Right kidney (tissue), 1 donor: ENCODE measurements at regions not wholly inside any gene's neighbourhood (a gene's known extent, or its start where the extent isn't known, plus 50 kb on each side); places are given as distances from the start of the nearest gene placed in this dataset.

Experiments used
- DNase-seq: peaks from one replicate; pipeline ENCODE4 v3.0.0-alpha.2; 2016

DNA sequence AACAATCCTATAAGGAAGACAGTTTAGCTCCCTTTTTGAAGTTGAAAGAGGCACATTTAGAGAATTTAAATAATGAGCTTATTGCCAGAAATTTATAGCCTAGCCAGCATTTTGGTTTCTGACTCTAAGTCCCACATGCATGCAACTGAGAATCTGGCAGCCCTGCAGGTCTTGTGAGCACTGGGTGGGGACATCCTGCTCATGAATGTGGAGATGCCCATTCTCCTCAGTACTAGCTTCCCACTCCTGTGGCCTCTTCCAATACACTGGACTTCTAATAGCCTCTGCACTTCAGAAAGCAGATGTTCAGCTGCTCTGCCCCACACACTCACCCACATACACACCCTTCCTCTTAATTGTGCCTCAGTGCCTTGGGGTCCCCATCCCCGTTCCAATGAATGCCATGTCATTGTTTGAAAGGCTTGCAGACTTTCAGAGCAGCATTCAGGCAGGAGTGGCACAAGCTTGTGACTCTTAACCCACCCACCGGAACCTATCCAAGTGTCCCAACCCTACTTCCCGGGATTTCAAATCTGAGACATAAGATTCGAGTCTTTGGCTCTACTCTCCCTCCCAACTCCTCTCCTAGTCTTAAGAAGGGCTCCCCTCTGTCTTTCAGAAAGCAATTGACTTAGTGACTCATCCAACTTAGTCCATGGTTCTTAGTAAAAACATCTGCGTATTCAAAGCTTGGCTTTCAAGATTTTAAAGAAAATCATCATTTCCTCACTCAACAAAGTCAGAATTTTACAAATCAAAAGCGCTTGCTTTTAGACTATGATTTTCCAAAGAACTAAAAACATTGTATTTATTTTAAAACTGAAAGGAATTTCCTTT lies 80.0 kb upstream of the FREM2 start:
- no peak for DNase-seq

DNA sequence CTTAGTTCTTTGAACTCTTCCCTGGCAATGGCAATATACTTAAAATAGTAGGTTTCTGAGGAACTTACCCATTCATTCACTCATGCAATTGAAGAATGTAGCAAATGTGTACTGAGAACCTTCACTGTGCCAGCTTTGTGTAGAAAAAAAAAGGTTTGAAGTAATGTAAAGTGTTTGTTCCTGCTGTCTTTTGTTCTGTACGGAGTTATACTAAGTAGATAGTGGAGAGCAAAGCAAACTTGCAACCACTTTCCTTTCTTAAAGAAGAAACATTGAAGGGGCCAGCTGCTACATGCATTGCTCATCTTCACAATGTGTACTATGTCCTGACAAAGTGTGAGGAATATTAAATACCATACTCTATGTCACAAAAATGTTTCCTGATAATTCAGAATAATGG lies 68.9 kb upstream of the FREM2 start:
- no peak for DNase-seq

DNA sequence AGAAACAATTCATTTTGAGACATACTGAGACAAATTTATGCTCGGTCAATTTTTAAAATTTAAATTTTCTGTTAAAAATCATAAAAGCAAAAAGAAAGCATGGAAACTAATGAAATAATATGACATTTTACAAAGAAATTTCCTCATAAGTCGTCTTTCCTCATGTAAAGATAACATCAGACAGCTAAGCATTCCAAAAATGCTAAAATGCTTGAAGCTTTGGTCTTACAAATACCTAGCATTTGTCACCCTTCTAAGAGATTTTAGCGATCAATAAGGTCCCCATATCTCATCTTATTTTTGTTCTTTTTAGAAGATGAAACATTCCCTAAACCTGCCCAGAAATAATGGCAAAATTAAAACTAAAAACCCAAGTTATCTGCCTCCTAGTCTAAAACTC lies 68.5 kb upstream of the FREM2 start:
- DNase-seq, result no peak

DNA sequence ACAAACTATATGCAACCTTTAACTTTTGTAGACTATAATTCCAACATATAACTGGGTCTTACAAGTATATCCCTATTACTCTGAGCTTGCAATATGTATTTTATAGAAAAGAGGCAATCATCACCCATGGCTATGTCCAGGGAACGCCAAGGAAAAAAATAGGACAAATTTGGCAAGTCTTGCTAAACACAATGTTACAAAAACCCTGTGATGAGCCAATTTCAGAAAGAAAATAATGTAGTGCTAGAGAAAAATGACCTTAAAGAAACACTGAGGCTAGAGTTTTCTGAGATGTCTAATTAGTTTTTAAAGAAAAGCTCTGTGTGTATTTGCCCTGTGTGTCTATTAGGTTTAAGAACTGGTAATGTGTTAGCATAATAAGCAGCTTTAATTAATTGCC lies 68.0 kb upstream of the FREM2 start:
- DNase-seq, result no peak

DNA sequence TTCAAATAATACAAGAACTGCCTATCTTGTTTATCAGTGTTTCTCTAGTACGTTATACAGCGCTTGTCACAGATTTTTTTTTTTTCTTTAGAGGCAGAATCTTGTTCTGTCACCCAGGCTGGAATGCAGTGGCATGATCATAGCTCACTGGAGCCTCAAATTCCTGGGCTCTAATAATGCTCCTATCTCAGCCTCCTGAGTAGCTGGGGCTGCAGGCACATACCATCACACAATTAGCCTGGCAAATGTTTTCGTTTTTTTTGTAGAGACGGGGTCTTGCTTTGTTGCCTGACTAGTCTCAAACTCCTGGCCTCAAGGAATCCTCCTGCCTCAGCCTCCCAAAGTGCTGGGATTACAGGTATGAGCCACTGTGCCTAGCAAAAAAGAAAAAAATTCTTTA lies 66.0 kb upstream of the FREM2 start:
- no peak for DNase-seq

DNA sequence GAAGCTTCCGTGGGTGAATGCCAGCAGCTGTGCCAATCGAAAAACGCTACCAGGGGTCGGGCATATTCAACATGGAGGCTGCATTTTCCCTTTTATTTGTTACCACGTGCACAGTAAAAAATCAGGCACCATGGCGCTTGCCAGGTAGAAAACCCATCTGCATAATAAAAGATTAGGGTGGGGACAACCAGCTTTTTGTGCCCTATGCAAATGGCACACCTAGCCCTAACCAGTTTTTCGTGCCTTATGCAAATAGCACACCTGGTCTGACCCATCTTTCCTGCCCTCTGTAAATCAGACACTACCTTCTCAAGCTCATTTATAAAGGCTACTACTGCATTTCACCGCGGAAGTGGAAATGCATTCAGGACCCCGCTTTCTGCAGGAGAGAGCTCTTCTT lies 62.1 kb upstream of the FREM2 start:
- DNase-seq, result no peak

DNA sequence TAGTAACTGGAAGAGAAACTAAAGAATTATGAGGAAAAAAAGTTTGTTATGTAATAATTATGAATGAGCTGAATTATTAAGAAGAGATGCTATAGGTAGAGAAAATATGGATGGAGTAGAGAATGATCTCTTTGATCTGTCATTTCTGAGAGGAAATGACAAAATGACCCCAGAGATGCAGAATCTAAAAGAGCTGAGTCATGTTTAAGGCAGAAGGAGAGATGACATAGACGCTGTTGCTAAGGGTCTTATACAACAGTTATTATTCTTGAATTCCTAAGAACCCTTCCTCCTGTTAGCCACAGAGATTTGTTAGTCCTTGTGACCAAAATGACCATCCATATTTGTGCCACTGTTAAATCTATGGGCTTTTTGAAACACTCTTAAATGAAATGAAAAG lies 58.3 kb upstream of the FREM2 start:
- DNase-seq, result no peak

DNA sequence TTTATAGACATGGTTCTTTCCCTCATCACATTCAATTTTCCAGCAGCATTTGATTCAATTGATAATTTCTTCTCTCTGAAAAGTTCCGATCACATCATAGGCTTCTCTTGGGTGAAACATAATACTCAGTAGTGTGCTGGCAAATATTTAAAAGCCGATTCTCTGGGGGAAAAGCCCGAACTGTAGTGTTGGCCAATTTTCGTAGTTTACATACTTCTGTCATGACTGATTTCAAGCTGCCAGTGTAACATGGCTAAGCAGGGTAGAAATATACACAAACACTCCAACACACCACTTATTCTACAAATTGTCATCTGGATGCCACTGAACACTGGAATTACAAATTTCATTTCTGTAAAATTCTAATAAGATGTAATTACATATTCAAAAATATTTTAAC lies 56.1 kb upstream of the FREM2 start:
- DNase-seq, result no peak

DNA sequence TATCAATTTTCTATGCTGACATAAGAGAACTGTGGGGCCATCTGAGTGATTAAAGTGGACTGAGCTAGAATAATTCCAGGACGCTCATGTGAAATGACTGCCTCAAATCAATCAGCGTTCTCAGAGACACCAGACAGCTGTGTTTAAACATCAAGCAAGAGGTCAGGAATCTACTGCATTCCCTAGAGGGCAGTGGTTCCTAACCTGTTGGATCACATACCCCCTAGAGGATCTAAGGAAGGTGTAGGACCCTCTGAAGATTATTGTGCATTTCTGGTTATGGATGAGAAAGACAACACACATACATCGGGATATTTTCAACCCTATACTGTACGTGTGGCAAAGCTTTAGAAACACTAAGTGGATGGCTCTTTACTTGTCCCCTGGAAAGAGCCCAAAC lies 51.8 kb upstream of the FREM2 start:
- DNase-seq, result no peak

DNA sequence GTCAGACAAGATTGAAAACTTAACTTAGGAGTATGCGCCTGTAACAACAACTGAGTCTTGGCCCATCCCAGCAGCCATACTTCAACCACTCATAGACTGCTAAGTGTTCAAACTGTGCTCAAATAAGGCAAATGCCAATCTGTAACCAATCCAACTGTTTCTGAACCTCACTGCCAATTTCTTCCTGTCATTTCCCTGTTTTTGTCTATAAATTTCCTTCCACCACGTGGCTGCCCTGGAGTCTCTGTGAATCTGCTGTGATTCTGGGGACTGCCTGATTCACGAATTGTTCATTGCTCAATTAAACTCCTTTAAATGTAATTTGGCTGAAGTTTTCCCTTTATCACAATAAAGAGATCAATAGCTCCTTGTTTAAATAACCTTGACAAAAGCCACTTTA lies 50.8 kb upstream of the FREM2 start:
- no peak for DNase-seq

DNA sequence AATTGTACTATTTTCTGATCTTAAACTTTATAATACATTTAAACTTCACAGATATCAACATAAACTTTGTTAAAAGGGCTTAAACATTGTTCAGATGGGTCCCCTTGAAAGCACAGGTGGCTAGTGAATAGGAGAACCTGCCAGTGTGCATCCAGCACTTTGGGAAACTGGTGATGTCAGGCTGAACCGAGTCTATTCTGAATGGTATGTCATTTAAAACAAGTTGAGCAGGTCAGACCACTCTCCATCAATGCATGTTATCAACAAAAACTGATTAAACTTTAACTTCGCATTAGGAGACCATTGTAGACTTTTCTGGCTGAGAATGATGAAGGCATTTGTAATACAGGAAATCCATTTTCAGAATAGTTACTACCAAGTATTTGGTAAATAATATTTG lies 50.1 kb upstream of the FREM2 start:
- DNase-seq, result no peak
